Suprapubic skin (tissue), 3 donors: ENCODE measurements at regions not wholly inside any gene's neighbourhood (a gene's known extent, or its start where the extent isn't known, plus 50 kb on each side); places are given as distances from the start of the nearest gene placed in this dataset.

Source experiments
- CTCF ChIP-seq, 2 donors: fragments of 200-600 bp in 1 of 2; fragments of 450-650 bp in 1 of 2; sonication (generic) in 1 of 2; IDR thresholded peaks; one replicate each; pipeline ENCODE4 v1.5.1; 2016 to 2019; ENCODE audit warnings: antibody characterized with exemption in 2 of 2, mild to moderate bottlenecking in 1 of 2, moderate library complexity in 1 of 2
- POLR2AphosphoS5 ChIP-seq, 3 donors: sonication (generic); formaldehyde crosslinking; IDR thresholded peaks; one replicate each; pipeline ENCODE4 v1.6.1; 2017; ENCODE audit warnings: antibody characterized with exemption in 3 of 3

- no peak for TF ChIP-seq CTCF (IDR thresholded peaks at IDR 0.05)
- TF ChIP-seq POLR2AphosphoS5 (IDR thresholded peaks at IDR 0.05) = no peak
Measured at GRCh38 chr6:114558153-114558552, 215.3 kb upstream of the HS3ST5 start.
